NCI-H1105 treated with DMSO at 0.1 percent for 48 hours (cell line): ENCODE measurements at regions not wholly inside any gene's neighbourhood (a gene's known extent, or its start where the extent isn't known, plus 50 kb on each side); places are given as distances from the start of the nearest gene placed in this dataset.

Source experiments
- DNase-seq: peaks from one replicate; lab custom pipeline; 2025; lab: John Stamatoyannopoulos, UW

DNA sequence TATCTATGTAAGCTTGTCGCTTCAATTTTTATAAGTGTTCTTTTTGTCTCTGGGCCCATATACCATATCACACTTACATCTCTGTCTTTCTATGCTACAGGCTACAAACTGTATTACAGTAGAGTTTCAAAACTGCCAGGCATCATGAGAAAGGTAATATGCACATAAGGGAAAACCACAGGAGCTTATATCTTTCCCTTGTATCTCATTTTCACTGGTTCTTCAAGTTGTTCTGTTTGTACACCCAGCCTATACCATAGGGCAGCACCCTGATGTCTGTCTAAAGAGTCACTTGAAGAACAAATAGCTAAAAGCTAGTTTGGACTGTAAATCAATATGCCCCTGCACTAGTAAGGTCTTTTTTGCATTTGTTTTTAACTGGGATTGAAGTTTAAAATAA lies 366.7 kb downstream of the FIGN start:
- DNase-seq: no peak

DNA sequence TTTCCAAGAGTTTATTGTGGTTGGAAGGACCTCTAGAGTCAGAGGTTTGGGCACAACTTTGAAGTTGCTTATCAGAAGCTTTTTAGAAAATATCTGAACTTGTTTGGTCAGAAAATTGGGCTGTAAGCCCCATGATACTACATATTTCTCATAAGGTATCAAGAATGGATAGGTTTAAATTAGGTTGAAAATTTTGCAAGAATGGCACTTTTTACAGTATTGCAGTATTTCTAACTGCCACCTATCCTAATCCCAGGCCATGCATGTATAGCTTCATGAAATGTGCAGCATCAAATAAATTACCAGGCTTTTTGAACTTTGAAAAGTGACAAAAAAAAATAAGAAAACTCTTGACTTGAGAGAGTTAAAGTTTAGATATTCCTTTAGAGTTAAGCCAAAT lies 367.2 kb downstream of the FIGN start:
- no peak for DNase-seq

DNA sequence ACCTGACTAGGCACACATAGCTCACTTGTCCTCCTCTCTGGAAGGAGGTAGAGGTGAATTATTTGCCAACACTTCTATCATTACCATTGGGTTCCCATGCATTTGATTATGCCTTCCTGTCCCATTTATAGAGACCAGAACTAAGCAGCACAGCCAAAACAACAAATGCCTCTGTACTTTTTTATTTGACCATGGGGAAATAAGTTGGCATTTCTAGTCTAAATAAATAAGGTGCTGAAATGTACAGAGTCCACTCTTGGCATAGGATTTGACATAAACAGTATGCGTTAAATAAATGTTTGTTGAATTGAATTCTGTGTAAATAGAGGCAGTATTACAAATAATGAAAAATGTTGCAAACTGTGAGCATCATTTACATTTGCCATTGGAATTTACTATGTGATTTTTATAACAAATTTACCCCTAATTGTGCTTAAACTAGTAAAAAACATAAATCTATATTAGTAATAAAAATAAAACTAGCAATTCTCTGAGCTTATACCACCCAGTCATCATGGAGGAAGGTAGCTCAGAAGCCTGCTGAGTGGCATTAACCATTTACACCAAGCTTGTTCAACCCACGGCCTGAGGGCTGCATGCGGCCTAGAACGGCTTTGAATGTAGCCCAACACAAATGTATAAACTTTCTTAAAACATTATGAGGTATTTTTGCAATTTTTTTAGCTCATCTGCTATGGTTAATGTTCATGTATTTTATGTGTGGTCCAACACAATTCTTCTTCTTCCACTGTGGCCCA lies 367.8 kb downstream of the FIGN start:
- no peak for DNase-seq

DNA sequence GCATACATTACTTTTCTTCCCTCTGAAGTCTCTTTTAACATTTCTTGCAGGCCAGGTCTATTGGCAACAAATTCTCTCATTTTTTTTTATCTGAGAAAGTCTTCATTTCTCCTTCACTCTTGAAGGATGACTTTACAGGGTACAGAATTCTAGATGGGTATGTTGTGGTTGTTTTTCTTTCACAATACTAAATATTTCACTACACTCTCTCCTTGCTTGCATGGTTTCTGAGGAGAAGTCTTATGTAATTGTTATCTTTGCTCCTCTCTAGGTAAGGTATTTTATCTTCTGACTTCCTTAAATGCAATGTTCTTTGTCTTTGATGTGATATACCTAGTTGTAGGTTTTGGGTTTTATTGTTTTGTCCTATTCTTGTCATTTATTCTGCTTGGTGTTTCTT lies 371.1 kb downstream of the FIGN start:
- no peak for DNase-seq

DNA sequence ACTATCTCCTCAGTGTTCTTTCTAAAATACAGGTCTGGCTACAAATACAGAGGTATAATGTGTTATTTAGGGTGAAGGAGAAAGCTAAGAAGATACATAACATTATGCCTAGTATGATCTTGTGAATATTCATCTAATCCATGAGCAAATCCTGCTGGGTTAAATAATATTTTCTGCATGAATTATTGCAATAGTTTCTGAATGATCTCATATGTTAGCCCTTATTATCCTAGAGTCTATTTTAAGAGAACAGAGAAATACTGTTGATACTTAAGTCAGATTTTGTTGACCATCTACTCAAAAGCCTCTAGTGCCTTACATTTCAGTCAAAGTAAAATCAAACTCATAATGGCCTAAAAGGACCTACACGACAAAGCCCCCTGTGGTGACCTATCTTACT lies 382.3 kb downstream of the FIGN start:
- no peak for DNase-seq

DNA sequence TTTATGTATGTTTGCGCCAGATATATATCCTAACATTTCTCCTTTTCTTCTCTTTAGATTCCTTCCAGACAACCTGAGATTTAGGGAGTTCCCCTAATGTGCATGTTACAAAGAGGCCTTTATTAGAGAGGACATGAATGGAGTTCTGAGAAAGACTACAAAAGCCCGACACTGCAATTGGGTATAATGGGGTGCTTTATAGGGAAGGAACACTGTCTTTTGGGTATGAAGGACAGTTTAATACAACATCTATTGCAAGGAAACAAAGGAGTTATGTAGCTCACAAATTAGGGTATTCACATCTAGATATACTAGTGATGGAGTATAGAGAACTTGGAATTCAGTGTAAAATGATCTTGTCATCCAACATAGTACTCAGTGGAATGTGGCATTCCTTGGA lies 383.8 kb downstream of the FIGN start:
- DNase-seq: no peak

DNA sequence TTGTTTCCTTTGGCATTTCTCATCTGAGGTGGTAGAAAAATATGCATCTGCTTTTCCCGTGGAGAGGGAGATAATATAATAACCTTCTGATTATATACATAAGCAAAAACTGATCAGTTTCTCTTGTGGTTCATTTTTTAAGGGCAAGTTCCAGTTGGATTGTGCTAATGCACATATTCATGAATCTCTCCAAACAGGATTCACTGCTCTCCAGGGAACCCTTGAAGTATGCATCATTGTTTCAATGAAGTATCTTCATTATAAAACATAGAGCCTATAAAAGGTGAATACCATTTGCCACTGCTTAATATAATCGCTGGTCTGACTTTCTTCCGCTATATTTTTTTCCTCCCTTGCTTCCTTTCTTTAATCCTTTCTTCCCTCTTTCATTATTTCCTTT lies 384.7 kb downstream of the FIGN start:
- DNase-seq: no peak

DNA sequence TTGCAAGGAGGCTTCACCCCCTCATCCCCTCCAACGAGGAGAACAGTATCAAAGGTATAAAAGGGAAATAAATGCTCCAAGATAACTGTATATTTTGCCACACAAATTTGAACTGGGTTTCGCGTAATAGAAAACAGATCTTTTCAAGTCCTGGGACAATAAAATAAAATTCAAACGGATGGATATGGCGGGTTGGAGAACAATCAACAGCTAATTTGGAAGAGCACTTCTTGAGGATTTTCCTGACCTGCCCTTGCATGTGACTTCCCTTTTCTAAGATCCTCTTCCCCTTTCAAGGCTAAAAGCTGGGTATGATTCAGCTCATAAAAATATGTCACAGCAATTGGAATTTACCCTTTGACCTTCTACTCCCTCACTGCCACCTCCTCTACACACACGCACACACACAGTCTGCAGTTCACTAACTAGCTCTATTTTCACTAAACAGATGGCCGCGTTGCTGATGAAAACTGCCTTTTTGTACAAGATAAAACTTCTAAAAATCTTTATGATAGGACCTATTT lies 386.9 kb downstream of the FIGN start:
- no peak for DNase-seq

DNA sequence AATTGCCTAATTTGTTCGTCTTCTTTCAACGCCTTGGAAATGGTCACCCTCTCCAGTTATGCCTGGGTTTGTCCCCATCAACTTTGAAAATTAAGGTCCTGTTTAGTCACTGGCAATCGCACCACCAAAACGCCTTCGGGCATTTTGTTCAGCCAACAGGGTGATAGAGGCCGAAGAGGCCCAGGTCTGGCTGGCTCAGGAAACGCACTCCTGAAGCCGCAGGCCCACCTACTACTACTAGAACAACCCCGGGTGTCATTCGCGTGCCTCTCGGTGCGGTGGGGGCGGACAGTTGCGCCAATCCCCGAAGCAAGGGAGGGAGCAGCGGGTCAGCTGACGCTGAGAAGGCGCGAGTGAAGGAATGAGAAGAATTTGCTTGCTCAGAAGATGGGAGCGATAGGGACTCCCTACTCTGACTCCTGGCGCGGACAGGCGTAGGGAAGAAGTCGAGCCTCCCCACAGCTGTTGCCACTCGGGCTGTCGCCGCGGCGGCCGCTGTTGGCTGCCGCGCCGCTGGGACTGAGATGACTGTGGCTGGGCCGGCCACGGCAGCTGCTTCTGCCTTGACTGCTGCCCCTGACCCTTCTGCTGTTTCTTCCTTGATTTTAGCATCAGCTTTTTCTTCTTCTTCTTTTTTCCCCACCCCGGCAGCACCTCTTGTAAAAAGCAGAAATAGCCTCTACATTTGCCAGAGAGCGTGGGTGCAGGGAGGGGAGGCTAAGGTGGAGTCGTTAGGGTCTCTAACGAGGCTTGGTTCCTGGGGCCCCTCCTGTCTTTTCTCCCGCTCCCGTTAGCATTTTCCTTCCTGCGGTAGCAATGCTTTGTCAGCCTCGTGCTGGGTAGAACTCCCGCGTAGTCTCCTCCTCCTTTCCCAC lies 387.6 kb downstream of the FIGN start:
- DNase-seq: no peak

DNA sequence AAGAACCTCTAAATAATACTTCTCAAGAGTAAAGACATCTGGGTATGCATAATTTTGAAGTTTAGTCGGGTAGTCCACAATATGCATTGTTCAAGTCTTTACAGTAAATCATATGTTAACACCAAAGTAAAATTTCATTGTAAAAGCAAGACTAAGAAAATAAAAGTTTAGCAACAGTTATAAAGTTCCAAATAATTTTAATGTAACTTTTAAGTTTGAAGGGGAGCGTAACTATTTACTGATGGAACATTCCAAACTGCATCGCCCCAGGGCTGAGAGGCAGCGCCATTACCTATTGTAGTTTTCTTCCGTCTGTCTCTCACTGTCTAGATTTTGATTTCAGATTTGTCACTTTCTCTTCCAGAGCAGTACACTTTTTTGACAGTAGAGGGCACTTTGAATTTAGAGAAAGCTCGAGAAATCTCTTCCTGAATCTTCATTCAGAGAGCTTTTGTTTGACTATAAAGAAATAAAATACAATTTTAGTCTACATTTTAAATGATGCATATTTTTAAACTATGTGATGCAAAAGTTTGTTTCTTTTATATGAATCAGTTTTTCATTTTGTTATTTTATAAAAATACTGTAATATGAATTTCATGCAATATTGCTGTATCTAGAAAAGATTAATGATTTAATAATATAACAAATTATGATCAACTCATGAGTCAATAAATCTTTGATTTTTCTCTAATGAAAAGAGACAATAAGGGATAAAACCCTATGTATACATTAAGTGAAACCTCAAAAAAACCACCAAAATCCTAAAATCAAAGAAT lies 389.8 kb downstream of the FIGN start:
- peak; percentile 69 for DNase-seq

DNA sequence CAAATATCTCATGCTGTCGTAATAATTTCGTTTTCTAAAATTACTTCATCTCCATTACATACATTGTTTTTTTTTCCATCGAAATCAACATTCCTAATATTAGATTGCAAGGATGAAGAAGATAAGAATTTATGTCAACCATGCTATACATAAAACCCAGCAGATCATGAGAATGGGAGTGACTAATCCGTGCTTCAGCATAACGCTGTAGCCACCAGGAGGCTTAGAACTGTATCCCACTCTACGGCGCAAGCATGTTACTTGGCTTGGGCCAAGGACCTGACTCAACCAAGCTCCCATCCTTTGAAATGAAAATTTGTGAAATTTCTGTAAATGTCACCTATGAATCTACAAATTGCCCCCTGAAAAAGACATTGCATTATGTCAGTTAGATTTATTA lies 392.5 kb downstream of the FIGN start:
- no peak for DNase-seq

DNA sequence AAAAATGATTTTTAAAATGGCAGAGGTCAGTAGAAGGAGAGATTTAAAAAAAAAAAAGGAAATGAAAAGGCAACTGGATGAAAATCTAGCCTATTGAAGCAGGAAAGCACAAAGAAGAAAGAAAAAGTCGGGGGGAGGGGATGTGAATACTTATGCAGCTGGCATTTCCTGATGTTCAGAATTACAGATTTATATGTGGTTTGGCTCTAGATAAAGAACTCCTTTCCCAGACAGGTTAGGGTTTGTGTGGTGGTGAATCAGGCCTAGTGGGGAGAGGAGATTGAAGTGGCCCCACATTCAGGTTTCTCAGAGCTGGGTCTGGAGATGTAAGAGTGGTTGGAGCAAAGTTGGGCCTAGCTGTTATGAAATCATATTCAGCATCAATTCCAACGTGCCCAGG lies 394.4 kb downstream of the FIGN start:
- DNase-seq: no peak

DNA sequence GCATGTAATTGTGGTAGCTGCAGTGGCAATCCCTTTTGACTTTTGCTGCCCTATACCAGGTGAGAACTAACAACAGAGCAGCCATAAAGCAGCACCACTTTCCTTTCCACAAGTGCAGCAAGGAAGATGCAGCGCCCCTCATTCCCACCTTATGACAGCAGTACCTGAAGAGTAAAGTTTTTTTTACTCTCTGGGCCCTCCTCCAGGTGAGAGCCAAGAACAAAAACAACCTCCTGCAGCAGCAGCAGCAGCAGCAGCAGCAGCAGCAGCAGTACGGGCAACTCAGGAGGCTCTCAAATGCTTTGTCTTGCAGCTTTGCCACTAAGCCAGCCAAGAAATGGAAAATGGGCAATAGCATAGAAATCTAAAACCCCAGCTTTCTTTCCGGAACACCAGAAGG lies 397.5 kb downstream of the FIGN start:
- DNase-seq: no peak

DNA sequence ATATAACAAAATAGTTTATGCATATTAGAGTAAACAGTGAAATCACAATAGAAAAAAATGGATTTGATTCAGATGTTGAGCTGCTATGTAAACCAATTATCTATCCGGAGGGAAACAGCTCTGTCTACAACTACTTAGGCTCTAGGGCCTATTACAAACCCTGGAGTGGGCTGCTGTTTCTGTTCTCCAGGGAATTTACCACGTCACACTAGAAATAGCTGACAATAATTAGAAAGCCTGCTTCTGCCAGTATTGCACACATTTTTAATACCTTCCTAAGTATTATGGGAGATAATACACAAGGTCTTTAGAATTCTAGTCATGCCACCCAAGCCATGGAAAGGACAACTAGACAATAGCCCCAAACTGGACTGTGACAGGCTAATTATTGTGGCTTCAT lies 411.1 kb downstream of the FIGN start:
- peak; percentile 97 for DNase-seq

DNA sequence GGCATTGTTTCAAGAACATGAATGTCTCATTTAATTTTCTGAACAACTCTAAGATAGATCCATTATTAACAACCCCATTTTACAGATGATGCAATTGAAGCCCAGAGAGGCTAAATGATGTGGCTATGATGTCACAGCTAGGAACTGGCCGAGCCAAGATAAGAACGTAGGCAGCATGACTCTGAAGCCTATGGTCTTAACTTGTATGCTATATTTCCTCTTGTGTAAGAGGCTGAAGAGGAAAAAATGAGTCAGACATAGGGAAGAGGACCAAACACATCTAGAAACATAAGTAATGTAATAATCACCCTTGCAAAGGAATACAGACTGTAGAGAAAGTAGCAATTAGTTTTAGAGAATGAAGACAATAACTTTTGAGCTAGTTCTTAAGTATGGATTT lies 416.8 kb downstream of the FIGN start:
- DNase-seq: no peak

DNA sequence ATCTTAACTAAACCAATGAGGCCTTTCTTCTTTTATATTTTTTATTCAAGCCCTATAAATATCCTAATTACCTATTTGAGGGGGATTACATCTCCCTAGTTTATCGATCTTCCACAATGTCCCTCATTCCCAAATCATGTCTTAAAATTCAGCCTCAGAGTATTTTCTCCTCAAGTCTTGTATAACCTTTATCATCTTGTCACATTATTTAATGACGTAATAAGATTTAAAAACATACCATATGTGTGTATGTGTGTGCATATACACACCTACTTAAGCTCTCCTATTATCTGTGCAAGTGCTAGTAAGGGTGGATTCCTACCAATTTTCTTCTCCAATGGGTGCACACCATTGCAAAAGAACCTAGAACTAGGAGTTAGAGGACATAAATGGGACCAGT lies 421.1 kb downstream of the FIGN start:
- no peak for DNase-seq

DNA sequence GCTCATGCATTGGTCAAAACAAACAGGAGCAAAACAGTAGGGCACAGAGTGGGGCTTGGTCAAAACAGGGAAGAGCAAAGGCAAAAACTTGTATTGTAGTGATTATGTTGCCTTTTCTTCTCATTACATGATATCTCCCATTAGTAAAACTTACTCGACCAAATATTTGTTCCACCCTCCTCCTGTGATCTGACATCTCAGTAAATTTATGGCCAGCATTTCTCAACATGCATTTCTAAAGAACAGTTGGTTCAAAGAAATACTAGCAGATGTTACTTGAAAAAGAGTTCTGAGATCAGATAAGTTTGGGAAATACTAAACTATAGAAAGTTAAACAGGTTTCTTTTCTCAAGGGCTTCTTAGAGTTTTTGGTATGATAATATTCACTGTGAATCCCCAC lies 423.1 kb downstream of the FIGN start:
- no peak for DNase-seq

DNA sequence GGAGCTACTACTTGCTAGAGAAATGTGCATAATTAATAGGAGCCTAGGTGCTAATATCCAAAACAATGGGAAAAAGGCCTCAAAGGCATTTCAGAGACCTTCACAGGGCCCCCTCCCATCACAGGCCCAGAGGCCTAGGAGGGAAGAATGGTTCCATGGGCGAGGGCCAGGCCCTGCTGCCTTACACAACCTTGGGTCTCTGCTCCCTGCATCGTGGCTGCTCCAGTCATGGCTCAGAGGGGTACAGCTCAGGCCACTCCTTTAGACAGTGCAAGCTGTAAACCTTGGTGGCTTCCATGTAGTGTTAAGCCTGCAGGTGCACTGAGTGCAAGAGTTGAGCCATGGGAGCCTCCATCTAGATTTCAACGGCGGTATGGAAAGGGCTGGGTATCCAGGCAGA lies 429.2 kb downstream of the FIGN start:
- no peak for DNase-seq

DNA sequence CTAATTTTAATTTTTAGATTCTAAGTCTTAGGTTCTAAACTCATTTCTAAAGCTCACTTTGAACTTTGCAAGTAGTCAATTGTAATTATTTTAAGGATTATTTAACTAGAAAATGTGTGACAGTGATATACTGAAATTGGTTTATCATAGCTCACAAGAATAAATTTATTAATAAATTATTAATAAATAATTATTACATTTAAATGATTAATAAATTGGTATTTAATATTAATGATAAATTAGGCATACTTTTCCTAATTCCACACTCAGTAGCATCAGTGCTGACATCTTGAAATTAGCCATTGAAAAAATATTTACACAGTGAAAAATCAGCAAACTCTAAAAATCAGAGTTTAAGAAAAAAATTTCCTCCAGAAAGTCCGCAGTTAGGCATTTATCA lies 433.7 kb downstream of the FIGN start:
- DNase-seq: no peak

DNA sequence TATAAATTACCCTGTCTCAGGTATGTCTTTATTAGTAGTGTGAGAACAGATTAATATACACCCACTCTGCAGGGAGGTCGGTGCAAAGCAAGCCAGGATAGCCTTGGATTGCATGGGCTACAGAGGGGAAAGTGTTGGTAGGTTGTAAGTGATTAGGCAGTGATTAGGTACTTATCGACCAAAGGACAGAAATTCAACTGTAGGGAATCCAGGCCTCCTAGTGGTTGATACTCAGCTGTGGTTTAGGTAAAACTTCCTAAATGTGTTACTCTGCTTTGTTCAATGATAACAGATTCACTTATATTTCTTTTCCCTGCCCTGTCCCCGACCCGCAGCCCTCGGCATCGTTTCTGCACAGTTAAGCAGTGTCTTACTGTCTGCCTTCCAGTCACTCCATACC lies 444.0 kb downstream of the FIGN start:
- no peak for DNase-seq

DNA sequence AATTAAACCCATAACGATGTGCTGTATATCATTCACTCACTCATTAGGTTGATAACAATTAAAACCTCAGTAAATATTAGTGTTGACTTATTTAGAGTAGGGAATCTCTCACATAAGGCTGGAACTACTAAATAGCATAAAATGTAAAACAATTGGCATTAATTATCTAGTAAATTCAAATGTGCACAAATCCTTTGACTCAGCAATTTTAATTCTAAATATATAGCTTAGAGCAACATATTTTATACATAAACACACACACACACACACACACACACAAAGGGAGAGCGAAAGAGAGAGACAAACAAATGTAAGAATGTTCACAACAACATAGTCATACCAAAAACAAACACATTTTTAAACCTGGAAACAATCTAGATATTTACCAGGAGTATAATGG lies 443.1 kb upstream of the KCNH7 start:
- no peak for DNase-seq

DNA sequence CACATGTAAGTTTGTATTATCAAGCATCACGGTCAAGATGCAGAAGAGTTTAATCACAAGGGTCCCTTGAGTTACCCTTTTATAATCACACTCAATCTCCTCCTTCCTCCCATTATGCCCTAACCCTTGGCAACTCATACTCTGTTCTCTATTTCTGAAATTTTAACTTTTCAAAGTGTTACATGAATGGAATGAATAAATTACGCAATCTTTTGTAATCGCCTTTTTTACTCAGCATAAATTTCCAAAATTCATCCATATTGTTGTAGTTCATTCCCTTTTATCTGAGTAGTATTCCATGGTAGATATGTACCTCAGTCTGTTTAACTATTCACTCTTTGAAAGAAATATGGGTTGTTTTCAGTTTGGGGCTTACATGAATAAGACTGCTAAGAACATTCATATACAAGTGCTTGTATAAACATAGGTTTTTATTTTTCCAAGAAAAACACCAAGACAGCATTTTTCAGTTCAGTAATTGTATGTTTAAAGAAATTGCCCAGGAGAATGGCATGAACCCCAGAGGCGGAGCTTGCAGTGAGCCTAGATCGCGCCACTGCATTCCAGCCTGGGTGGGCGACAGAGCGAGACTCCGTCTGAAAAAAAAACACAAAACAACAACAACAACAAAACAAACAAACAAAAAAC lies 430.9 kb upstream of the KCNH7 start:
- DNase-seq: no peak
